ENCODE measurements at regions not wholly inside any gene's neighbourhood (a gene's known extent, or its start where the extent isn't known, plus 50 kb on each side); places are given as distances from the start of the nearest gene placed in this dataset.

- Histone ChIP-seq H3K4me1 (no peaks in the 10 kb centered on the region), H3K27ac (no peak overlapping the region), H3K4me3 (no peak overlapping the region), H3K27me3 (no peaks in the 10 kb centered on the region), H3K36me3 (no peaks in the 10 kb centered on the region), H3K9me3 (no peaks in the 10 kb centered on the region)
- DNase-seq, result no peak
- no peak for TF ChIP-seq CTCF (IDR thresholded peaks at IDR 0.05)
- ATAC-seq, result no peak
- intact Hi-C loops (cut with DNase I), result no loop called here
Observed at GRCh38 chr2:146221826-146222225, 1623.0 kb upstream of the ACVR2A start.

GRCh38 chr2:146220957-146221356 is 1623.9 kb upstream of the ACVR2A start:
- H3K4me3 ChIP-seq, result no peak overlapping the region
- DNase-seq (no peak), ATAC-seq (no peak)
- no peak for TF ChIP-seq CTCF (IDR thresholded peaks at IDR 0.05)
- no peak overlapping the region for H3K27ac ChIP-seq
- H3K27me3 ChIP-seq, result no peaks in the 10 kb centered on the region
- H3K36me3 ChIP-seq, result no peaks in the 10 kb centered on the region
- intact Hi-C loops (cut with DNase I), result no loop called here
- no peaks in the 10 kb centered on the region for H3K9me3 ChIP-seq
- H3K4me1 ChIP-seq, result no peaks in the 10 kb centered on the region

- no peak for ATAC-seq
- peak in 1 of 4 donors; percentile 35 for DNase-seq
- Histone ChIP-seq H3K36me3 (no peaks in the 10 kb centered on the region), H3K27me3 (no peaks in the 10 kb centered on the region), H3K4me1 (no peaks in the 10 kb centered on the region), H3K4me3 (no peak overlapping the region), H3K9me3 (peaks cover 0 to 8% of the 10 kb centered on the region in 2 donors), H3K27ac (no peak overlapping the region)
- no peak for TF ChIP-seq CTCF (IDR thresholded peaks at IDR 0.05)
- intact Hi-C loops (cut with DNase I), result no loop called here
Observed at GRCh38 chr2:146214394-146214929, 1630.4 kb upstream of the ACVR2A start.

- no peak for DNase-seq
- no peak for ATAC-seq
- H3K27me3 ChIP-seq, result no peaks in the 10 kb centered on the region
- peaks cover 0 to 8% of the 10 kb centered on the region in 2 donors for H3K9me3 ChIP-seq
- no peak overlapping the region for H3K27ac ChIP-seq
- H3K4me3 ChIP-seq, result no peak overlapping the region
- no peak for TF ChIP-seq CTCF (IDR thresholded peaks at IDR 0.05)
- intact Hi-C loops (cut with DNase I), result no loop called here
- no peaks in the 10 kb centered on the region for H3K4me1 ChIP-seq
- H3K36me3 ChIP-seq, result no peaks in the 10 kb centered on the region
Observed at GRCh38 chr2:146213674-146214073, 1631.2 kb upstream of the ACVR2A start.

GRCh38 chr2:146212602-146213001 is 1632.2 kb upstream of the ACVR2A start:
- no peaks in the 10 kb centered on the region for H3K36me3 ChIP-seq
- no peaks in the 10 kb centered on the region for H3K4me1 ChIP-seq
- H3K4me3 ChIP-seq, result no peak overlapping the region
- no peak for TF ChIP-seq CTCF (IDR thresholded peaks at IDR 0.05)
- ATAC-seq, result no peak
- H3K27me3 ChIP-seq, result no peaks in the 10 kb centered on the region
- intact Hi-C loops (cut with DNase I), result no loop called here
- H3K27ac ChIP-seq, result no peak overlapping the region
- DNase-seq, result no peak
- peaks cover 0 to 8% of the 10 kb centered on the region in 2 donors for H3K9me3 ChIP-seq

Data from left lung (tissue), 4 donors.